HFFc6 (cell line): ENCODE measurements at regions not wholly inside any gene's neighbourhood (a gene's known extent, or its start where the extent isn't known, plus 50 kb on each side); places are given as distances from the start of the nearest gene placed in this dataset.

Source experiments
- DNase-seq: peaks from one replicate; pipeline ENCODE4 v3.0.0-alpha.2; 2018
- H3K27ac Mint-ChIP-seq: 2 replicates; pipeline ENCODE4 v1.8.0; 2020; ENCODE audit warnings: mild to moderate bottlenecking, mixed read lengths
- H3K27me3 Mint-ChIP-seq: 2 replicates; pipeline ENCODE4 v1.8.0; 2021; ENCODE audit warnings: mild to moderate bottlenecking, moderate library complexity, mixed read lengths; ENCODE audit not compliant: insufficient read depth
- H3K36me3 Mint-ChIP-seq: 2 replicates; pipeline ENCODE4 v1.8.0; 2021; ENCODE audit warnings: low read depth, mixed read lengths
- H3K4me1 Mint-ChIP-seq: 2 replicates; pipeline ENCODE4 v1.8.0; 2020; ENCODE audit warnings: low read depth, mixed read lengths
- H3K4me3 Mint-ChIP-seq: 2 replicates; pipeline ENCODE4 v1.8.0; 2020; ENCODE audit warnings: mild to moderate bottlenecking, moderate library complexity, mixed read lengths
- H3K9me3 Mint-ChIP-seq: 2 replicates; pipeline ENCODE4 v1.8.0; 2020; ENCODE audit warnings: mild to moderate bottlenecking, mixed read lengths
- CTCF ChIP-seq: fragments of 200-600 bp; sonication (generic); IDR thresholded peaks from 2 replicates; pipeline ENCODE4 v1.5.0; 2021; ENCODE audit warnings: antibody characterized with exemption, mild to moderate bottlenecking

DNA sequence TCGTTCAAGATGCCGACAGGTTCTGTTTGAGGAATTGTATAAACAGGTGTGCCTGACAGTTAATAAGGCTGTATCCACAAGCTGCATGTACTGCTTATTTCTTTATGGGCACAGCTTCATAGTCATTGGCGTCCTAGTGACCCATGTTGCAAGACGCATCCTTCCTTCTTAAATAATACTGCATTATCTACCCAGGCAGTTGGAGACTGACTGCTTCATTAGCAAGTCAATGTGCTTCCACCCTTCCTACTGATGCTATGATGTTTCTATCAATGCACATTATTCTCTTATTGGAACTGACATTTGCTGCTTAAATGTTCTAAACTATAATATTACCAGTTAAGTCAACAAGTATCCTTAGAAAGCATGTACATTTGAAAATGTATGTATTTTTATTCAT, 950.0 kb upstream of the MIR17HG start:
- Mint-ChIP-seq H3K36me3 (peaks cover 6% of the 10 kb centered on the region), H3K27ac (no peak overlapping the region), H3K4me1 (peaks cover under 1% of the 10 kb centered on the region; the same call in 1 of the 2 replicates), H3K9me3 (peaks cover 5% of the 10 kb centered on the region; the same call in 1 of the 2 replicates), H3K27me3 (no peaks in the 10 kb centered on the region), H3K4me3 (no peak overlapping the region)
- no peak for TF ChIP-seq CTCF
- no peak for DNase-seq

DNA sequence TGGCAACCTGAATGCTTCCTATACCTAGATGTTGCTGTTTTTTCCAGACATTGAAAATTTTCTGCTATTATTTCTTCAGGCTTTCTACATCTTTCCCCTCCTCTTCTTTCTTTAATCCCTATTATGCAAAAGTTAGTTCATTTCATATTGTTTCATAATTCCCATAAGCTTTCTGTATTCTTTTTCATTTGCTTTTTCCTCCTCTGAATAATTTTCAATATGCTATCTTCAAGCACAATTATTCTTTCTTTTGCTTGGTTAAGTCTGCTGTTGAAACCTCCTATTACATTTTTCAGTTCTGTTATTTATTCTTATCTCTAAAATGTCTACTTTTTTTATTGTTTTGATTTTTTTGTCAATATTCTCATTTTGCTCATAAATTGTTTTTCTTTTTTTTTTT, 947.1 kb upstream of the MIR17HG start:
- no peak for TF ChIP-seq CTCF
- Mint-ChIP-seq H3K9me3 (peaks cover 5% of the 10 kb centered on the region; the same call in 1 of the 2 replicates), H3K27me3 (no peaks in the 10 kb centered on the region), H3K4me1 (peaks cover 14% of the 10 kb centered on the region), H3K4me3 (no peak overlapping the region), H3K36me3 (peaks cover 6% of the 10 kb centered on the region), H3K27ac (no peak overlapping the region)
- DNase-seq = no peak

DNA sequence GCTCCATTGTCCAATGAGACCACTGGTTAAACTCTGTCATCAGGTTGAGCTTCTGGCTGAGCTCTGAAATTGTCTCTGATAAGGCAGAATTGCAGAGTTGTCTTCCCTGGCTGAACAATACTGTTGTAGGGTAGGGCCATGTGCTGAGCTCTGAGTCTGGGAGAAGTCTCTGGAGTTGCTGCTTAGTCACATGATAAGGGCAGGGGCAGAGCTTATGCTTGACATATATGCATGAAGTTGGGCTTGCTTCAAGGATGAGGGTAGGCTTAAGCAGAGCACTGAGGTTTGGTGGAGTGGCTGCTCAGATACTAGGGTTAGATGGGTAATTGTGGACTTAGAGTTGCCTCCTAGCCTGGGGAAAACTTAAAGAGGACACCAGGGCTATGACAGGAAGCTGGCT, 946.3 kb upstream of the MIR17HG start:
- Mint-ChIP-seq H3K4me1 (peaks cover 18% of the 10 kb centered on the region), H3K4me3 (no peak overlapping the region), H3K36me3 (peaks cover 6% of the 10 kb centered on the region), H3K27me3 (no peaks in the 10 kb centered on the region), H3K27ac (no peak overlapping the region), H3K9me3 (peaks cover 5% of the 10 kb centered on the region; the same call in 1 of the 2 replicates)
- no peak for DNase-seq
- no peak for TF ChIP-seq CTCF

- H3K27ac Mint-ChIP-seq = no peak overlapping the region
- no peak for TF ChIP-seq CTCF
- peaks cover 18% of the 10 kb centered on the region for H3K4me1 Mint-ChIP-seq
- no peak for DNase-seq
- H3K9me3 Mint-ChIP-seq = peaks cover 5% of the 10 kb centered on the region; the same call in 1 of the 2 replicates
- H3K36me3 Mint-ChIP-seq = peaks cover 6% of the 10 kb centered on the region
- H3K27me3 Mint-ChIP-seq = no peaks in the 10 kb centered on the region
- no peak overlapping the region for H3K4me3 Mint-ChIP-seq
Measured at GRCh38 chr13:90402102-90402501, 945.4 kb upstream of the MIR17HG start.

- peaks cover 5% of the 10 kb centered on the region; the same call in 1 of the 2 replicates for H3K9me3 Mint-ChIP-seq
- peaks cover 18% of the 10 kb centered on the region for H3K4me1 Mint-ChIP-seq
- H3K27me3 Mint-ChIP-seq = no peaks in the 10 kb centered on the region
- no peak for TF ChIP-seq CTCF
- no peak overlapping the region for H3K27ac Mint-ChIP-seq
- peaks cover 6% of the 10 kb centered on the region for H3K36me3 Mint-ChIP-seq
- DNase-seq = no peak
- no peak overlapping the region for H3K4me3 Mint-ChIP-seq
Measured at GRCh38 chr13:90402613-90403012, 944.9 kb upstream of the MIR17HG start.
